Neural progenitor cell (in vitro differentiated cells): ENCODE measurements at regions not wholly inside any gene's neighbourhood (a gene's known extent, or its start where the extent isn't known, plus 50 kb on each side); places are given as distances from the start of the nearest gene placed in this dataset.
A peak's percentile ranks its signal among the peaks of the same experiment; 100 is the strongest.
"Not testable (repeated sequence)": the region's sequence is repeated elsewhere in the genome, so short reads cannot be mapped to it uniquely, and the experiment has no call there.

ENCODE experiments used
- DNase-seq: peaks from one replicate; pipeline ENCODE4 v3.0.0-alpha.2; 2016; ENCODE audit warnings: low spot score
- H2AFZ ChIP-seq: fragments of 200-600 bp; sonication (generic); replicated peaks from 2 replicates; pipeline ENCODE4 v1.6.1; 2016; ENCODE audit warnings: antibody characterized with exemption
- H3F3A ChIP-seq: fragments of 200-600 bp; sonication (generic); 2 replicates; pipeline ENCODE4 v1.6.1; 2016; ENCODE audit warnings: antibody characterized with exemption, low read depth
- H3K27ac ChIP-seq: fragments of 200-600 bp; sonication (generic); 2 replicates; pipeline ENCODE4 v1.5.1; 2016; ENCODE audit warnings: mild to moderate bottlenecking
- H3K27me3 ChIP-seq: fragments of 200-600 bp; sonication (generic); 2 replicates; pipeline ENCODE4 v1.6.1; 2016; ENCODE audit warnings: mild to moderate bottlenecking, moderate library complexity
- H3K36me3 ChIP-seq: fragments of 200-600 bp; sonication (generic); 2 replicates; pipeline ENCODE4 v1.5.1; 2016
- H3K4me1 ChIP-seq: fragments of 200-600 bp; sonication (generic); 2 replicates; pipeline ENCODE4 v1.6.1; 2016; ENCODE audit warnings: mixed run types
- H3K4me2 ChIP-seq: fragments of 200-600 bp; sonication (generic); 2 replicates; pipeline ENCODE4 v1.6.1; 2016
- H3K4me3 ChIP-seq: fragments of 200-600 bp; sonication (generic); 2 replicates; pipeline ENCODE4 v1.5.1; 2016
- H3K79me2 ChIP-seq: fragments of 200-600 bp; sonication (generic); 2 replicates; pipeline ENCODE4 v1.6.1; 2016; ENCODE audit warnings: low read depth
- H3K9ac ChIP-seq: fragments of 200-600 bp; sonication (generic); 2 replicates; pipeline ENCODE4 v1.6.1; 2016
- H3K9me3 ChIP-seq: fragments of 200-600 bp; sonication (generic); 2 replicates; pipeline ENCODE4 v1.5.1; 2016; ENCODE audit warnings: low read depth
- H4K20me1 ChIP-seq: fragments of 200-600 bp; sonication (generic); 2 replicates; pipeline ENCODE4 v1.6.1; 2016; ENCODE audit warnings: low read depth
- H3K27ac Mint-ChIP-seq: 3 replicates; pipeline ENCODE4 v1.8.0; 2021; ENCODE audit warnings: mixed read lengths
- H3K27me3 Mint-ChIP-seq: 2 replicates; pipeline ENCODE4 v1.8.0; 2022; ENCODE audit warnings: low read depth, mild to moderate bottlenecking, inconsistent platforms, moderate library complexity, mixed read lengths; ENCODE audit not compliant: insufficient read depth
- H3K36me3 Mint-ChIP-seq: 3 replicates; pipeline ENCODE4 v1.8.0; 2021; ENCODE audit warnings: mixed read lengths
- H3K4me1 Mint-ChIP-seq: 3 replicates; pipeline ENCODE4 v1.8.0; 2021; ENCODE audit warnings: mixed read lengths
- H3K4me3 Mint-ChIP-seq: 3 replicates; pipeline ENCODE4 v1.8.0; 2021; ENCODE audit warnings: mild to moderate bottlenecking, moderate library complexity, mixed read lengths
- H3K9me3 Mint-ChIP-seq: 3 replicates; pipeline ENCODE4 v1.8.0; 2020; ENCODE audit warnings: mixed read lengths
- EZH2 ChIP-seq: fragments of 200-600 bp; sonication (generic); IDR thresholded peaks from 2 replicates; pipeline ENCODE4 v1.6.1; 2017; ENCODE audit warnings: antibody characterized with exemption, mild to moderate bottlenecking, moderate library complexity
- EZH2phosphoT487 ChIP-seq: fragments of 200-600 bp; sonication (generic); IDR thresholded peaks from 2 replicates; pipeline ENCODE4 v1.6.1; 2017; ENCODE audit warnings: antibody characterized with exemption
- TF ChIP-seq, protein P1 (sequence below): fragments of 200-600 bp; sonication (generic); IDR thresholded peaks from 2 replicates; pipeline ENCODE4 v1.5.1; 2017; ENCODE audit warnings: antibody characterized with exemption, mild to moderate bottlenecking

DNA sequence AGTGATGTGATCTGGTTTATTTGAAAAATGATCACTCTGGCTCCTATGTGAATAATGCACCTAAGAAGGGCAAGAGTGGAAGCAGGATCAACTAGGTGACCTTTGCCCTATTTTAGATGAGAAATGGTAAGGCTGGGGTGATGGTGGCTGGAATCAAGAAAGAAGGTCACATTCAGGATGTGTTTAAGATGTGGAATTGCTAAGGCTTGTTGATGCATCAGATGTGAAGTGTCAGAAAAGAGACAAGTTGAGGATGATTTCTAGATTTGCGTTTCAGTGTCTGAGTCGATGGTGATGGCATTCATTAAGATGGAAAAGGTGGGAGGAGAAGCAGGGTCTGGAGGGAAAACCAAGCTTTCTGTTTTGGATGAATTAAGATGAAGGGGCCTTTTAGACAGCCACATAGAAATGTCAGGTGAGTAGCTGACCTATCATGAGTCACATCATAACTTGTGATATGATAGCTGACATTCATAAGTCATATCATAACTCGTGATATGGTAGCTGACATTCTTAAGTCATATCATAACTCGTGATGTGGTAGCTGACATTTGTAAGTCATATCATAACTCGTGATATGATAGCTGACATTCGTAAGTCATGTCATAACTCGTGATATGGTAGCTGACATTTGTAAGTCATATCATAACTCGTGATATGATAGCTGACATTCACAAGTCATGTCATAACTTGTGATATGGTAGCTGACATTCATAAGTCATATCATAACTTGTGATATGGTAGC is 101.2 kb upstream of the SEC11C start:
- Histone ChIP-seq H3K4me2 (no peak overlapping the region), H3K27ac (no peak overlapping the region), H4K20me1 (no peaks in the 10 kb centered on the region)

DNA sequence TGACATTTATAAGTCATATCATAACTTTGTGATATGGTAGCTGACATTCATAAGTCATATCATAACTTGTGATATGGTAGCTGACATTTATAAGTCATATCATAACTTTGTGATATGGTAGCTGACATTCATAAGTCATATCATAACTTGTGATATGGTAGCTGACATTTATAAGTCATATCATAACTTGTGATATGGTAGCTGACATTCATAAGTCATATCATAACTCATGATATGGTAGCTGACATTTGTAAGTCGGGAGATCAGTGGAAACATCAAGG is 100.7 kb upstream of the SEC11C start:
- DNase-seq, H3K36me3 Mint-ChIP-seq, H3K9ac ChIP-seq, H2AFZ ChIP-seq, H3K27me3 ChIP-seq, H3K9me3 ChIP-seq, H3K27ac ChIP-seq, H4K20me1 ChIP-seq, H3K36me3 ChIP-seq, H3K4me3 ChIP-seq, H3K4me2 ChIP-seq, H3K9me3 Mint-ChIP-seq, H3K27ac Mint-ChIP-seq, H3K79me2 ChIP-seq, H3K4me3 Mint-ChIP-seq, H3K4me1 ChIP-seq, H3F3A ChIP-seq, H3K27me3 Mint-ChIP-seq: not testable (repeated sequence)
- peaks cover 14% of the 10 kb centered on the region for H3K4me1 Mint-ChIP-seq

More for the DNA sequence above, 101.2 kb upstream of the SEC11C start:
- no peak overlapping the region for H3K9ac ChIP-seq
- no peaks in the 10 kb centered on the region for H3K36me3 ChIP-seq
- H3K79me2 ChIP-seq, result no peaks in the 10 kb centered on the region
- no peak overlapping the region for H2AFZ ChIP-seq
- TF ChIP-seq EZH2phosphoT487 (no peak), EZH2 (no peak)
- TF ChIP-seq, protein P1, sequence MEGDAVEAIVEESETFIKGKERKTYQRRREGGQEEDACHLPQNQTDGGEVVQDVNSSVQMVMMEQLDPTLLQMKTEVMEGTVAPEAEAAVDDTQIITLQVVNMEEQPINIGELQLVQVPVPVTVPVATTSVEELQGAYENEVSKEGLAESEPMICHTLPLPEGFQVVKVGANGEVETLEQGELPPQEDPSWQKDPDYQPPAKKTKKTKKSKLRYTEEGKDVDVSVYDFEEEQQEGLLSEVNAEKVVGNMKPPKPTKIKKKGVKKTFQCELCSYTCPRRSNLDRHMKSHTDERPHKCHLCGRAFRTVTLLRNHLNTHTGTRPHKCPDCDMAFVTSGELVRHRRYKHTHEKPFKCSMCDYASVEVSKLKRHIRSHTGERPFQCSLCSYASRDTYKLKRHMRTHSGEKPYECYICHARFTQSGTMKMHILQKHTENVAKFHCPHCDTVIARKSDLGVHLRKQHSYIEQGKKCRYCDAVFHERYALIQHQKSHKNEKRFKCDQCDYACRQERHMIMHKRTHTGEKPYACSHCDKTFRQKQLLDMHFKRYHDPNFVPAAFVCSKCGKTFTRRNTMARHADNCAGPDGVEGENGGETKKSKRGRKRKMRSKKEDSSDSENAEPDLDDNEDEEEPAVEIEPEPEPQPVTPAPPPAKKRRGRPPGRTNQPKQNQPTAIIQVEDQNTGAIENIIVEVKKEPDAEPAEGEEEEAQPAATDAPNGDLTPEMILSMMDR, result no peak
- no peak for DNase-seq
- no peak overlapping the region for H3K4me3 Mint-ChIP-seq
- H3K27ac Mint-ChIP-seq, result peak overlapping the region; percentile 10
- H3K27me3 ChIP-seq, result no peaks in the 10 kb centered on the region
- H3K4me1 Mint-ChIP-seq, result peaks cover 14% of the 10 kb centered on the region
- H3K36me3 Mint-ChIP-seq, result no peaks in the 10 kb centered on the region
- H3K9me3 Mint-ChIP-seq, result no peaks in the 10 kb centered on the region
- no peaks in the 10 kb centered on the region for H3K4me1 ChIP-seq
- no peak overlapping the region for H3K4me3 ChIP-seq
- no peaks in the 10 kb centered on the region for H3K9me3 ChIP-seq
- no peaks in the 10 kb centered on the region for H3F3A ChIP-seq
- H3K27me3 Mint-ChIP-seq, result peaks cover 9% of the 10 kb centered on the region

DNA sequence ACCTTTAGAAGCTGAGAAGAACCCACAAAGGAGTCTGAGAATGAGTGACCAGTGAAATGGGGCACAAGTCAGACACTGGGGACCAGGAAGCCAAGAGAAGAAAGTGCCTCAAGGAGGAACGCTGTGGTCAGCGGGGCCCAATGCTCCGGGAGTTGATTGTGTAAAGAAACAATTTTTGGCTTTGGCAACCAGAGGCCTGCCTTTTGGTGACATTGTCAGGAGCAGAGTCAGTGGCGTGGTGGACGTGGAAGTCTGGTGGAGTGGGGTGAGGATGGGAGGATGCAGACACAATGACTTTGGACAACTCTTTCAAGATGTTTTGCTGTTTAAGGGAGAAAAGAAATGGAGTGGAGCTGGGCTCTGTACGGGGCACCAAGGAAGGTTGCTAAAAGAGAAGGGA is 100.2 kb upstream of the SEC11C start:
- Mint-ChIP-seq H3K9me3 (no peaks in the 10 kb centered on the region), H3K4me3 (no peak overlapping the region), H3K27ac (peak overlapping the region; percentile 3), H3K4me1 (peaks cover 14% of the 10 kb centered on the region), H3K27me3 (peaks cover 9% of the 10 kb centered on the region), H3K36me3 (no peaks in the 10 kb centered on the region)
- no peaks in the 10 kb centered on the region for H3K79me2 ChIP-seq
- H3K27ac ChIP-seq, result no peak overlapping the region
- no peak overlapping the region for H3K9ac ChIP-seq
- H3K27me3 ChIP-seq, result no peaks in the 10 kb centered on the region
- H3K4me2 ChIP-seq, result no peak overlapping the region
- TF ChIP-seq EZH2phosphoT487 (no peak), EZH2 (no peak)
- TF ChIP-seq, protein P1, result no peak
- H3F3A ChIP-seq, result no peaks in the 10 kb centered on the region
- H3K4me1 ChIP-seq, result no peaks in the 10 kb centered on the region
- no peak overlapping the region for H3K4me3 ChIP-seq
- no peak for DNase-seq
- H3K36me3 ChIP-seq, result no peaks in the 10 kb centered on the region
- no peak overlapping the region for H2AFZ ChIP-seq
- no peaks in the 10 kb centered on the region for H3K9me3 ChIP-seq
- no peaks in the 10 kb centered on the region for H4K20me1 ChIP-seq

DNA sequence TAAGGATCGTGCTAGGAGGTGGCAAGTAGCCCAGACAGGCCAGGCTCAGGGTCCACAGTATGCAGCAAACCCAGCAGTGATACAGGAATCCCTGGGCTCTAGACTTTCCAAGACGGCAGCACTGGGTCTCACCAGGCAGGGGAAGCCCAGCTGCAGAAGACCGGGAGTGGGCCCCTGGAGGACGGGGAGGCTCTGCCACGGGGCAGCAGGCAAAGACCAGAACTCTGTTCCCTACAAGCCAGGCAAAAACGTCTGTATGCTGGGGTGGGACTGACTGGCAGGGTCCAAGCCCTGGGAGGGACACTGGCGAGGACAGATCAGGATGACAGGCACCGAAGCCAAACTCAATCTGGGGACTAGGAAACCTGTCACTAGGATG is 98.9 kb upstream of the SEC11C start:
- TF ChIP-seq EZH2phosphoT487, result no peak
- TF ChIP-seq, protein P1, result no peak
- Histone ChIP-seq H4K20me1 (no peaks in the 10 kb centered on the region), H3K36me3 (no peaks in the 10 kb centered on the region), H2AFZ (no peak overlapping the region), H3K9me3 (no peaks in the 10 kb centered on the region), H3F3A (no peaks in the 10 kb centered on the region), H3K27ac (no peak overlapping the region), H3K4me2 (no peak overlapping the region), H3K4me1 (no peaks in the 10 kb centered on the region), H3K4me3 (no peak overlapping the region), H3K27me3 (no peaks in the 10 kb centered on the region), H3K9ac (no peak overlapping the region), H3K79me2 (no peaks in the 10 kb centered on the region)
- no peak overlapping the region for H3K27ac Mint-ChIP-seq
- H3K36me3 Mint-ChIP-seq, result no peaks in the 10 kb centered on the region
- no peak for DNase-seq
- peaks cover 14% of the 10 kb centered on the region for H3K4me1 Mint-ChIP-seq
- H3K27me3 Mint-ChIP-seq, result peaks cover 4% of the 10 kb centered on the region
- no peaks in the 10 kb centered on the region for H3K9me3 Mint-ChIP-seq
- no peak overlapping the region for H3K4me3 Mint-ChIP-seq
